ENCODE measurements at regions not wholly inside any gene's neighbourhood (a gene's known extent, or its start where the extent isn't known, plus 50 kb on each side); places are given as distances from the start of the nearest gene placed in this dataset.

- Histone ChIP-seq H3K36me3 (ENCODE audit: insufficient read depth) (peaks cover 9% of the 10 kb centered on the region), H4K20me1 (replicated peaks; ENCODE audit: insufficient read depth) (no peaks in the 10 kb centered on the region), H3K9me2 (ENCODE audit: insufficient read depth) (peaks cover 6% of the 10 kb centered on the region; the same call in 1 of the 2 replicates), H2AFZ (no peak overlapping the region), H3K79me2 (replicated peaks; ENCODE audit: insufficient read depth) (no peaks in the 10 kb centered on the region), H3K4me2 (no peak overlapping the region), H3F3A (replicated peaks; ENCODE audit: low read depth) (no peaks in the 10 kb centered on the region), H3K27me3 (ENCODE audit: insufficient read depth) (no peaks in the 10 kb centered on the region), H3K4me3 (no peak overlapping the region), H3K4me1 (ENCODE audit: insufficient read depth) (peaks cover 11% of the 10 kb centered on the region), H3K27ac (ENCODE audit: low read depth) (no peak overlapping the region)
- Mint-ChIP-seq H3K27me3 (ENCODE audit: insufficient read depth, low read depth, poor library complexity) (peaks cover 3% of the 10 kb centered on the region), H3K36me3 (ENCODE audit: low read depth) (peaks cover 37% of the 10 kb centered on the region; the same call in 2 of the 3 replicates), H3K4me1 (peaks cover 23% of the 10 kb centered on the region), H3K27ac (no peak overlapping the region), H3K4me3 (no peak overlapping the region), H3K9me3 (peaks cover 36% of the 10 kb centered on the region)
- DNase-seq (ENCODE audit: low spot score): no peak
- no peak for ATAC-seq
- no peak for TF ChIP-seq EZH2phosphoT487 (IDR thresholded peaks at IDR 0.05; ENCODE audit: unreplicated experiment)
- no peak for TF ChIP-seq STAT1 (IDR thresholded peaks at IDR 0.05; ENCODE audit: unreplicated experiment)
- no peak for TF ChIP-seq CREB1 (CRISPR knock-in tag; IDR thresholded peaks at IDR 0.05; ENCODE audit: low read depth)
- no peak for TF ChIP-seq CTCF (conservative IDR thresholded peaks at IDR 0.05; ENCODE audit: low read depth in 2 of 2)
- no peak for TF ChIP-seq POLR2AphosphoS5 (IDR thresholded peaks at IDR 0.05; ENCODE audit: low read depth)
- TF ChIP-seq ZNF331 (CRISPR knock-in tag; IDR thresholded peaks at IDR 0.05; ENCODE audit: low read depth): no peak
- no peak for TF ChIP-seq EZH2 (IDR thresholded peaks at IDR 0.05; ENCODE audit: low read depth, unreplicated experiment)
- TF ChIP-seq NANOG (IDR thresholded peaks at IDR 0.05; ENCODE audit: borderline replicate concordance): no peak
- TF ChIP-seq ETS1 (IDR thresholded peaks at IDR 0.05): no peak
- no peak for TF ChIP-seq REST (IDR thresholded peaks at IDR 0.05; ENCODE audit: unreplicated experiment)
- no peak for TF ChIP-seq JUNB (IDR thresholded peaks at IDR 0.05; ENCODE audit: unreplicated experiment)
- no peak for TF ChIP-seq ZNF462 (CRISPR knock-in tag; IDR thresholded peaks at IDR 0.05)
- no peak for TF ChIP-seq ZNF114 (CRISPR knock-in tag; IDR thresholded peaks at IDR 0.05)
These were observed 373.3 kb downstream of the IPMK start for GRCh38 chr10:57894361-57894760.
